Bronchial epithelial cell (primary cell): ENCODE measurements at regions not wholly inside any gene's neighbourhood (a gene's known extent, or its start where the extent isn't known, plus 50 kb on each side); places are given as distances from the start of the nearest gene placed in this dataset.

Source experiments
- DNase-seq: peaks from one replicate; pipeline ENCODE4 v3.0.0-alpha.2; 2010; ENCODE audit warnings: low read depth
- FAIRE-seq: peaks from 2 replicates; lab custom pipeline; 2011; peaks lifted over from hg19 to GRCh38; lab: Jason Lieb, UNC
- H3K27me3 ChIP-seq: 2 replicates; pipeline ENCODE4 v1.5.1; 2011; ENCODE audit warnings: low read length; ENCODE audit not compliant: control insufficient read depth, insufficient read depth
- H3K36me3 ChIP-seq: 2 replicates; pipeline ENCODE4 v1.5.1; 2011; ENCODE audit warnings: low read length; ENCODE audit not compliant: control insufficient read depth, insufficient read depth
- H3K4me3 ChIP-seq: 2 replicates; pipeline ENCODE4 v1.5.1; 2011; ENCODE audit warnings: mild to moderate bottlenecking, low read depth, low read length, control low read depth
- TF ChIP-seq, protein P1 (sequence below): IDR thresholded peaks from 2 replicates; pipeline ENCODE4 v1.5.1; 2011; ENCODE audit warnings: mild to moderate bottlenecking, moderate library complexity, low read length, control low read depth, inconsistent platforms; ENCODE audit not compliant: insufficient read depth, severe bottlenecking

DNA sequence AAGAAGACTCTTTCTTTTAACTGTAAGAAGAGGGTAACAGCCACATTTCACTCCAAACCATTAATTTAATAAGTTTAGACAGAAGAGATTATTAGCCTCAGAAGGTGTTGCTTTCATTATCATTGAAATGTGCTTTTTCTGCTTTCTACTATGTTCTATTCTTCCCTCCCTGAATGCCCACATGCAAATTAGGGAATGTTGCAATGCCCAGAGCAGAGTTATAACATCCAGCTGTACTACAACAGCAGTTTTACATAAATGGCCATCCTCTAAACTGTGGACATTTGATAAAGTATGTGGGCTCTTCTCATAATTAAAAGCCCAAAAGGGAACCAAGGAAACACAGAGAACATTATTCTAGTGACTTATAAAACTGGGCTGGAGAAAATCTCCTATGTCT is 82.2 kb upstream of the SOD1 start:
- Histone ChIP-seq H3K36me3 (no peaks in the 10 kb centered on the region), H3K27me3 (no peaks in the 10 kb centered on the region), H3K4me3 (no peak overlapping the region)
- DNase-seq (no peak), FAIRE-seq (no peak)
- TF ChIP-seq, protein P1, sequence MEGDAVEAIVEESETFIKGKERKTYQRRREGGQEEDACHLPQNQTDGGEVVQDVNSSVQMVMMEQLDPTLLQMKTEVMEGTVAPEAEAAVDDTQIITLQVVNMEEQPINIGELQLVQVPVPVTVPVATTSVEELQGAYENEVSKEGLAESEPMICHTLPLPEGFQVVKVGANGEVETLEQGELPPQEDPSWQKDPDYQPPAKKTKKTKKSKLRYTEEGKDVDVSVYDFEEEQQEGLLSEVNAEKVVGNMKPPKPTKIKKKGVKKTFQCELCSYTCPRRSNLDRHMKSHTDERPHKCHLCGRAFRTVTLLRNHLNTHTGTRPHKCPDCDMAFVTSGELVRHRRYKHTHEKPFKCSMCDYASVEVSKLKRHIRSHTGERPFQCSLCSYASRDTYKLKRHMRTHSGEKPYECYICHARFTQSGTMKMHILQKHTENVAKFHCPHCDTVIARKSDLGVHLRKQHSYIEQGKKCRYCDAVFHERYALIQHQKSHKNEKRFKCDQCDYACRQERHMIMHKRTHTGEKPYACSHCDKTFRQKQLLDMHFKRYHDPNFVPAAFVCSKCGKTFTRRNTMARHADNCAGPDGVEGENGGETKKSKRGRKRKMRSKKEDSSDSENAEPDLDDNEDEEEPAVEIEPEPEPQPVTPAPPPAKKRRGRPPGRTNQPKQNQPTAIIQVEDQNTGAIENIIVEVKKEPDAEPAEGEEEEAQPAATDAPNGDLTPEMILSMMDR = no peak

DNA sequence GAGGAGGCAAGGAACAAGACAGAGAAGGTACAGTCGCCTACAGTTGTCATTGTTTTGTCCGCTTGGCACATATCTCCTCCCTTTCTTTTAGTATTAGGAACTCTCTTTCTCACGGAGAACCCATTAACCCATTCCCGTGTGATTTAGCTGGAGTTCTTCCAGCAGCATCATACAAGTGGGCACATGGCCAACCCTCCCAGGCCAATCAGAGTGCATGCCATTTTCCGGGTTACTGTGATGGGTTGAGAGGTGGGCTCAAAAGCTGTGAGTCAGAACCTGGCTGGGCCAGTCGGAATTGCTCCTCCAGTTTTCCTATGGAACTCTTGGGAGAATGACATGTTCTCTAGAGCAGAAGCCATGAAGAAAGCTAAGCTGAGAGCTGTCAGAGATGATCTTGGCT is 83.1 kb upstream of the SOD1 start:
- DNase-seq = no peak
- TF ChIP-seq, protein P1 = no peak
- Histone ChIP-seq H3K4me3 (no peak overlapping the region), H3K36me3 (no peaks in the 10 kb centered on the region), H3K27me3 (no peaks in the 10 kb centered on the region)
- no peak for FAIRE-seq

DNA sequence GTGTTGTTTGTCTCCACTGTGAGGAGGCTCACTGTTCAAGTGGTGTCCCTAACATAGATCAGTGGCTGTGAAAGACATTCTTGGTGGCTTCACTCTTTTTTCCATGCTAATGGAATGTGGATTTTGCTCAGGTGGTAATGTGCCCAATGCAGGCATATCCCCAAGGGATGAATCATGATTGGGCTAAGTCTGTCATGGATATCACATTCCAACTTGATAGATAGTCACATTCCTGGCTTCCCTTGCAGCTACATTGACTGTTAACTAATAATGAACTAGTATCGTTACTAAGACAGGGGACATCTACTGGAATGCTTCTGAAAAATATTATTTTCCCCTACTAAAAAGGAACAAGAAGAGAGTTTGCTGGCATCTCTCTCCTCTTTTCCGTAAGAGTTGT is 86.3 kb upstream of the SOD1 start:
- no peaks in the 10 kb centered on the region for H3K27me3 ChIP-seq

DNA sequence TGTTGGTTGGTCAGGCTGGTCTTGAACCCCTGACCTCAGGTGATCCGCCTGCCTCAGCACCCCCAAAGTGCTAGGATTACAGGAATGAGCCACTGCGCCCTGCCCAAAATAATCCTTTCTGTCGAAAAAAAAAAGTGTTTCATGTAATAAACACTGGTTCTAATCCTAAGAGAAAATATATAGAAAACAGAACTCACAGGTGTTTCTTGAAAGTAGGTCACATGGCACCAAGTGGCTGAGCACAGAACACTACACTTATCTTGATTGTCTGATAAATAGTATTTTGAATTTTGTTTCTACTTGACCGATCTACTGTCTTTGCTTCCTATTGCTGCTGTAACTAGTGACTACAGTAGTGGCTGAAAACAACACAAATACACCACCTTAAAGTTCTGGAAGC is 87.6 kb upstream of the SOD1 start:
- no peak for DNase-seq
- H3K36me3 ChIP-seq = no peaks in the 10 kb centered on the region
- H3K27me3 ChIP-seq = no peaks in the 10 kb centered on the region
- no peak overlapping the region for H3K4me3 ChIP-seq
- TF ChIP-seq, protein P1 = no peak
- FAIRE-seq = no peak

More for the DNA sequence above, 86.3 kb upstream of the SOD1 start:
- FAIRE-seq (no peak), DNase-seq (no peak)
- TF ChIP-seq, protein P1 = no peak
- H3K4me3 ChIP-seq = no peak overlapping the region
- no peaks in the 10 kb centered on the region for H3K36me3 ChIP-seq

DNA sequence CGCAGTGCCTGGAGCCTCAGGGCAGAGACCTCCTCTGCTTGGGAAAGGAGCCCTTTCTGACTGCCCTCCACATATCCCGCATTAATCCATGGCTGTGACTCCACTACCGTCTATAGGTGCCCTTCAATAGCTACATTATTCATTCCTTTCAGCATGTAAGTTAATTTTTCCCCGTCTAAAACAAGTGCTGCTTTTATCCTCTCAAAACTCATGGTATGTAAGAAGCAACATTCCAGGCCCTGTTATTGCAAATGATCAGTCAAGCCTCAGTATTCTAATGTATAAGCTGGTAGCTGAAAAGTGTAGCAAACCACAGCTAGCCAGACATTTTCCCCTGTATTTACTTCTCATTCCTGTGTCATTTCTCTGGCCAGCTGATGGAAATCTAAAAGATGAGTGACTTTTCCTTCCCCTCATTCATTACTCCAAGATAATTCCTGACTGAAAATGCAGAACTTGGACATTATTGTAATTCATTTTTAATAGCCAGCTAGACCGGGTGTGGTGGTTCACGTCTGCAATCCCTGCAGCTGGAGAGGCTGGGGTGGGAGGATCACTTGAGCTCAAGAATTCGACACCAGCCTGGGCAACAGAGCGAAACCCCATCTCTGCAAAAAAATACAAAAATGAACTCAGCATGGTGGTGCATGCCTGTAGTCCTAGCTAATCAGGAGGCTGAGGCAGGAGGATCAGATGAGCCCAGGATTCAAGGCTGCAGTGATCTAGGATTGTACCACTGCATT is 88.5 kb upstream of the SOD1 start:
- FAIRE-seq (no peak), DNase-seq (no peak)
- Histone ChIP-seq H3K27me3 (no peaks in the 10 kb centered on the region), H3K4me3 (no peak overlapping the region), H3K36me3 (no peaks in the 10 kb centered on the region)
- TF ChIP-seq, protein P1 = no peak

DNA sequence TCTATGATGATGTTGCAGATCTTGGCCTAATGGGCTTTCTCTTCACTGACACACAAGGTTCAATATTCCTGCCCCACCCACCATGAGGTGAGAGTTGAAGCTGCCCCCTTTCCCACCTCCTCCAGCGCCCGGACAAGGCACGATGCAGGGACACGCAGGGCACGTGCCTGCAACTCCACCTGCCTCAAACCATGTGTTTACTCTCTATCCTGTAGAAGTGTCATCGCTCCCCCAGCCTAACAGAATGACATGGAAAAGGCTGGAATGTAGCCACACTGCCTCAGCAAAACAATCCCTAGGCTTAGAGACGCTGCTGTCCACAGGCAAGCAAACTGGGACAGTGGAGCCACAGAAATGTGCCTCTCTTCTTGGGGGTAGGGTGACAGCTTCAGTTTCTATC is 92.9 kb upstream of the SOD1 start:
- no peaks in the 10 kb centered on the region for H3K36me3 ChIP-seq
- TF ChIP-seq, protein P1 = no peak
- no peaks in the 10 kb centered on the region for H3K27me3 ChIP-seq
- no peak for DNase-seq
- FAIRE-seq = no peak
- no peak overlapping the region for H3K4me3 ChIP-seq
